ENCODE measurements at regions not wholly inside any gene's neighbourhood (a gene's known extent, or its start where the extent isn't known, plus 50 kb on each side); places are given as distances from the start of the nearest gene placed in this dataset.

DNA sequence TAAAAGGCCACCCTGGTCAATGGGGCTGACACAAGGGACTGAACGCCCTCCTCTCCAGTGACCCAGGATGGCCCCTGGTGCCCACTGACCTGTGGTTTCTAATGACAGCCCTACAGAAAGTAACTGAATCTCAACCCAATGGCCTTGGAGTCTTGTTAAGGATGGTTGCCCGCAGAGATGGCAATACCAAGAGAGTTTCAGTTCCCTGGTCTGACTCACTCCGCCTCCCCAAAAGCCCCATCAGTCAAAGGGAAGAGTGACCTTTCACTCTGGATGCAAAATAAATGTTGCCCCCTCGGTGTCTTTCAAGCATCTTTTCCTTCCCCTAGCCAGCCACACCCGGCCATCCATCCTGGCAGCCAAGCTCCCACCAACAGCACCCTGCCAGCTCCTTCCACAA, 57.7 kb upstream of the ISX start:
- CTCF ChIA-PET: no interaction called here
- Histone ChIP-seq H3K4me3 (ENCODE audit: low read depth, low read length, poor library complexity, severe bottlenecking) (no peak overlapping the region), H3K36me3 (ENCODE audit: insufficient read depth, low read length, poor library complexity, severe bottlenecking) (no peaks in the 10 kb centered on the region), H3K9me3 (ENCODE audit: low read depth, low read length, poor library complexity, severe bottlenecking) (no peaks in the 10 kb centered on the region), H3K27ac (ENCODE audit: low read depth, low read length, poor library complexity, severe bottlenecking) (no peak overlapping the region), H3K27me3 (replicated peaks; ENCODE audit: insufficient read depth, low read depth, low read length, poor library complexity) (no peaks in the 10 kb centered on the region), H3K4me1 (ENCODE audit: insufficient read depth, low read length, poor library complexity, severe bottlenecking) (no peaks in the 10 kb centered on the region)
- TF ChIP-seq, protein P1, sequence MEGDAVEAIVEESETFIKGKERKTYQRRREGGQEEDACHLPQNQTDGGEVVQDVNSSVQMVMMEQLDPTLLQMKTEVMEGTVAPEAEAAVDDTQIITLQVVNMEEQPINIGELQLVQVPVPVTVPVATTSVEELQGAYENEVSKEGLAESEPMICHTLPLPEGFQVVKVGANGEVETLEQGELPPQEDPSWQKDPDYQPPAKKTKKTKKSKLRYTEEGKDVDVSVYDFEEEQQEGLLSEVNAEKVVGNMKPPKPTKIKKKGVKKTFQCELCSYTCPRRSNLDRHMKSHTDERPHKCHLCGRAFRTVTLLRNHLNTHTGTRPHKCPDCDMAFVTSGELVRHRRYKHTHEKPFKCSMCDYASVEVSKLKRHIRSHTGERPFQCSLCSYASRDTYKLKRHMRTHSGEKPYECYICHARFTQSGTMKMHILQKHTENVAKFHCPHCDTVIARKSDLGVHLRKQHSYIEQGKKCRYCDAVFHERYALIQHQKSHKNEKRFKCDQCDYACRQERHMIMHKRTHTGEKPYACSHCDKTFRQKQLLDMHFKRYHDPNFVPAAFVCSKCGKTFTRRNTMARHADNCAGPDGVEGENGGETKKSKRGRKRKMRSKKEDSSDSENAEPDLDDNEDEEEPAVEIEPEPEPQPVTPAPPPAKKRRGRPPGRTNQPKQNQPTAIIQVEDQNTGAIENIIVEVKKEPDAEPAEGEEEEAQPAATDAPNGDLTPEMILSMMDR (conservative IDR thresholded peaks at IDR 0.05; ENCODE audit: low read depth, low read length): no peak
- no peak for TF ChIP-seq EZH2 (IDR thresholded peaks at IDR 0.05; ENCODE audit: borderline replicate concordance, low read depth, low read length, poor library complexity, severe bottlenecking)
- no peak for DNase-seq (ENCODE audit: low spot score)
- intact Hi-C loops (cut with micrococcal nuclease; ENCODE audit: unreplicated experiment): no loop called here
- BruUV-seq (replicated peaks): no TSS peak
- POLR2A ChIA-PET (ENCODE audit: low non-redundant PET): no interaction called here

DNA sequence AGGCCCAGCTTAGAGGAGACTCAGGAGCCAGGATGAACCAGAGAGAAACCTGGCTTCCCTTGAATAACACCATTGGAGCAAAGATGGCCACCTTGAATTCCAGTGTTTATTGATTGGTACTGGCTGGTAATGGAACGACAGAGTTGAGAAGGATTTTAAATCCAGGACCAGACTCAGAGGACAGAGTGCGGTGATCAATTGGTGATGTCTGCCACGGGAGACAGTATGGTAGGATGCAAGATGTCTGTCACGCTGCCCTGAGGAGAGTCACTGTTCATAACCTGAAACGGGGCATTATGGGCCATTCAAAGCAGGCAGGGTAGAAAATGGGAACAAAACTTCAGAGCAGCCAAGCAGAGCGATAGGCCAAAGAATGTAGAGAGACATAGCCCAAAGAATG, 55.4 kb upstream of the ISX start:
- no peak for TF ChIP-seq EZH2 (IDR thresholded peaks at IDR 0.05; ENCODE audit: borderline replicate concordance, low read depth, low read length, poor library complexity, severe bottlenecking)
- TF ChIP-seq, protein P1 (conservative IDR thresholded peaks at IDR 0.05; ENCODE audit: low read depth, low read length): no peak
- Histone ChIP-seq H3K4me1 (ENCODE audit: insufficient read depth, low read length, poor library complexity, severe bottlenecking) (no peaks in the 10 kb centered on the region), H3K36me3 (ENCODE audit: insufficient read depth, low read length, poor library complexity, severe bottlenecking) (no peaks in the 10 kb centered on the region), H3K27me3 (replicated peaks; ENCODE audit: insufficient read depth, low read depth, low read length, poor library complexity) (no peaks in the 10 kb centered on the region), H3K4me3 (ENCODE audit: low read depth, low read length, poor library complexity, severe bottlenecking) (no peak overlapping the region), H3K27ac (ENCODE audit: low read depth, low read length, poor library complexity, severe bottlenecking) (no peak overlapping the region), H3K9me3 (ENCODE audit: low read depth, low read length, poor library complexity, severe bottlenecking) (no peaks in the 10 kb centered on the region)
- ChIA-PET POLR2A (ENCODE audit: low non-redundant PET) (no interaction called here), CTCF (no interaction called here)
- no TSS peak for BruUV-seq (replicated peaks)
- intact Hi-C loops (cut with micrococcal nuclease; ENCODE audit: unreplicated experiment): no loop called here
- DNase-seq (ENCODE audit: low spot score): no peak

DNA sequence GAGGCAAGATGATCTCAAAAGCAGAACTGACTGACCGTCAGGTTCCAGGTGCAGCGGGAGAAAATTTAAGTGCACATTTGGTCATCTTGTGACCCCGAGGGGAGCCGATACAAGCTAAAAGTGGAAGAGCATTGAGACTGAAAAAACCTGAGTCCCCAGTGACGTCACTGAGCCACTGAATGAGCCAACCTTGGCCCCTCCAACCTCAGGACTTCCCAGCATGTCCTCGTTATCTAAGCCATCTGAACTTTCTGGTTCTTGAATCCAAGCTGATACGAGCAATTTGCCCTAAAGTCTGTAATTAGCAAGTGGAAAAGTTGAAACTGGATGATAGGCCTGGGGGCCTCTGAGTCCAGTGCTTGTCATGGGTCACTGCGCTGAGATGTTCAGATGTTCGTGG, 51.1 kb upstream of the ISX start:
- H3K4me1 ChIP-seq (ENCODE audit: insufficient read depth, low read length, poor library complexity, severe bottlenecking): no peaks in the 10 kb centered on the region
- intact Hi-C loops (cut with micrococcal nuclease; ENCODE audit: unreplicated experiment): no loop called here
- H3K4me3 ChIP-seq (ENCODE audit: low read depth, low read length, poor library complexity, severe bottlenecking): no peak overlapping the region
- no peak overlapping the region for H3K27ac ChIP-seq (ENCODE audit: low read depth, low read length, poor library complexity, severe bottlenecking)
- H3K9me3 ChIP-seq (ENCODE audit: low read depth, low read length, poor library complexity, severe bottlenecking): no peaks in the 10 kb centered on the region
- no peaks in the 10 kb centered on the region for H3K27me3 ChIP-seq (replicated peaks; ENCODE audit: insufficient read depth, low read depth, low read length, poor library complexity)
- no peak for DNase-seq (ENCODE audit: low spot score)
- POLR2A ChIA-PET (ENCODE audit: low non-redundant PET): no interaction called here
- no peaks in the 10 kb centered on the region for H3K36me3 ChIP-seq (ENCODE audit: insufficient read depth, low read length, poor library complexity, severe bottlenecking)
- TF ChIP-seq, protein P1 (conservative IDR thresholded peaks at IDR 0.05; ENCODE audit: low read depth, low read length): no peak
- no peak for TF ChIP-seq EZH2 (IDR thresholded peaks at IDR 0.05; ENCODE audit: borderline replicate concordance, low read depth, low read length, poor library complexity, severe bottlenecking)
- BruUV-seq (replicated peaks): no TSS peak
- CTCF ChIA-PET: no interaction called here

All from A673 (cell line).